GM21619 (cell line): ENCODE measurements at regions not wholly inside any gene's neighbourhood (a gene's known extent, or its start where the extent isn't known, plus 50 kb on each side); places are given as distances from the start of the nearest gene placed in this dataset.

ENCODE experiments used
- ATAC-seq: cut with Tn5 transposase; IDR thresholded peaks from one replicate; pipeline ENCODE4 v1.9.1; 2021; ENCODE audit not compliant: unreplicated experiment

GRCh38 chr4:151994429-151994828, 233.6 kb upstream of the GATB start:
- no peak for ATAC-seq

- no peak for ATAC-seq
These were observed 232.7 kb upstream of the GATB start for GRCh38 chr4:151993521-151993920.

GRCh38 chr4:151992332-151993154, 231.7 kb upstream of the GATB start:
- no peak for ATAC-seq

GRCh38 chr4:151991884-151992167, 231.0 kb upstream of the GATB start:
- no peak for ATAC-seq

- no peak for ATAC-seq
These were observed 230.4 kb upstream of the GATB start for GRCh38 chr4:151991001-151991883.

- ATAC-seq = no peak
These were observed 229.4 kb upstream of the GATB start for GRCh38 chr4:151990201-151990600.

GRCh38 chr4:151988591-151988990, 227.8 kb upstream of the GATB start:
- no peak for ATAC-seq

- ATAC-seq = no peak
These were observed 226.8 kb upstream of the GATB start for GRCh38 chr4:151987606-151988005.

- no peak for ATAC-seq
These were observed 223.0 kb upstream of the GATB start for GRCh38 chr4:151983854-151984253.

- ATAC-seq = no peak
These were observed 219.0 kb upstream of the GATB start for GRCh38 chr4:151979819-151980218.

GRCh38 chr4:151968643-151969042, 207.8 kb upstream of the GATB start:
- no peak for ATAC-seq

- no peak for ATAC-seq
These were observed 206.3 kb upstream of the GATB start for GRCh38 chr4:151967074-151967473.

GRCh38 chr4:151962138-151962823, 201.5 kb upstream of the GATB start:
- ATAC-seq = no peak

- ATAC-seq = no peak
These were observed 200.6 kb upstream of the GATB start for GRCh38 chr4:151961456-151961855.

GRCh38 chr4:151960449-151961230, 199.8 kb upstream of the GATB start:
- no peak for ATAC-seq

- no peak for ATAC-seq
These were observed 196.3 kb upstream of the GATB start for GRCh38 chr4:151957153-151957552.

- no peak for ATAC-seq
These were observed 195.0 kb upstream of the GATB start for GRCh38 chr4:151955721-151956380.

GRCh38 chr4:151953795-151954372, 193.1 kb upstream of the GATB start:
- no peak for ATAC-seq

- no peak for ATAC-seq
These were observed 192.5 kb upstream of the GATB start for GRCh38 chr4:151953312-151953711.

GRCh38 chr4:151952711-151953254, 192.0 kb upstream of the GATB start:
- no peak for ATAC-seq
